Common myeloid progenitor, CD34-positive (primary cell): ENCODE measurements at regions not wholly inside any gene's neighbourhood (a gene's known extent, or its start where the extent isn't known, plus 50 kb on each side); places are given as distances from the start of the nearest gene placed in this dataset.

Experiments used
- CTCF ChIA-PET: fragments of 350-600 bp; sonication (Branson Sonifier 250); formaldehyde crosslinking; loops from one replicate; lab custom pipeline; 2021; ENCODE audit warnings: antibody characterized with exemption; lab: Charles Lee
- POLR2A ChIA-PET: fragments of 350-600 bp; sonication (Branson Sonifier 250); formaldehyde crosslinking; loops from one replicate; lab custom pipeline; 2021; ENCODE audit warnings: antibody characterized with exemption; lab: Charles Lee
- DNase-seq, 3 donors: peaks; one replicate each; pipeline versions ENCODE4 v3.0.0 to v3.0.0-alpha.2; 2013
- H3K27ac ChIP-seq, 2 experiments: 1 replicate in 1 of 2; 2 replicates in 1 of 2; pipeline ENCODE4 v1.7.0; 2013; ENCODE audit warnings: inconsistent platforms in 2 of 2, low read length in 2 of 2, mild to moderate bottlenecking in 2 of 2, low read depth in 1 of 2, moderate library complexity in 1 of 2; ENCODE audit not compliant: severe bottlenecking in 2 of 2, insufficient read depth in 1 of 2, poor library complexity in 1 of 2
- H3K27me3 ChIP-seq, 5 experiments: replicated peaks in 2 of 5; 1 replicate in 3 of 5; 2 replicates in 2 of 5; pipeline versions ENCODE4 v1.6.1 to v1.7.0; 2013; ENCODE audit warnings: low read length in 4 of 5, mild to moderate bottlenecking in 2 of 5, moderate library complexity in 2 of 5, inconsistent platforms in 1 of 5; ENCODE audit not compliant: insufficient read depth in 5 of 5, control insufficient read depth in 4 of 5
- H3K36me3 ChIP-seq, 4 experiments: 1 replicate in 2 of 4; 2 replicates in 2 of 4; pipeline versions ENCODE4 v1.6.1 to v1.7.0; 2013; ENCODE audit warnings: low read length in 3 of 4, control low read depth in 1 of 4, mild to moderate bottlenecking in 1 of 4; ENCODE audit not compliant: control insufficient read depth in 4 of 4, insufficient read depth in 4 of 4
- H3K4me1 ChIP-seq, 4 experiments: 1 replicate in 3 of 4; 2 replicates in 1 of 4; pipeline versions ENCODE4 v1.6.1 to v1.7.1; 2013; ENCODE audit warnings: low read length in 3 of 4, mild to moderate bottlenecking in 3 of 4, control low read depth in 1 of 4, inconsistent platforms in 1 of 4, moderate library complexity in 1 of 4; ENCODE audit not compliant: control insufficient read depth in 4 of 4, insufficient read depth in 4 of 4; ENCODE audit errors: control extremely low read depth in 1 of 4
- H3K4me3 ChIP-seq, 7 experiments: 1 replicate in 4 of 7; 2 replicates in 3 of 7; pipeline versions ENCODE4 v1.5.1 to v1.7.0; 2013; ENCODE audit warnings: mild to moderate bottlenecking in 7 of 7, low read length in 6 of 7, moderate library complexity in 6 of 7, inconsistent platforms in 2 of 7, low read depth in 2 of 7, control low read depth in 1 of 7; ENCODE audit not compliant: insufficient read depth in 4 of 7, control insufficient read depth in 1 of 7; ENCODE audit errors: extremely low read depth in 1 of 7
- H3K9me3 ChIP-seq, 5 experiments: 1 replicate in 4 of 5; 2 replicates in 1 of 5; pipeline versions ENCODE4 v1.6.1 to v1.7.1; 2013; ENCODE audit warnings: low read length in 4 of 5, mild to moderate bottlenecking in 2 of 5, inconsistent platforms in 1 of 5, low read depth in 1 of 5, moderate library complexity in 1 of 5; ENCODE audit not compliant: control insufficient read depth in 4 of 5, insufficient read depth in 2 of 5; ENCODE audit errors: control extremely low read depth in 1 of 5
- WGBS: methylation state at CpG from one replicate; pipeline ENCODE4 v1.1.5; 2013; ENCODE audit not compliant: insufficient coverage; 5-methylcytosine and 5-hydroxymethylcytosine counted together

DNA sequence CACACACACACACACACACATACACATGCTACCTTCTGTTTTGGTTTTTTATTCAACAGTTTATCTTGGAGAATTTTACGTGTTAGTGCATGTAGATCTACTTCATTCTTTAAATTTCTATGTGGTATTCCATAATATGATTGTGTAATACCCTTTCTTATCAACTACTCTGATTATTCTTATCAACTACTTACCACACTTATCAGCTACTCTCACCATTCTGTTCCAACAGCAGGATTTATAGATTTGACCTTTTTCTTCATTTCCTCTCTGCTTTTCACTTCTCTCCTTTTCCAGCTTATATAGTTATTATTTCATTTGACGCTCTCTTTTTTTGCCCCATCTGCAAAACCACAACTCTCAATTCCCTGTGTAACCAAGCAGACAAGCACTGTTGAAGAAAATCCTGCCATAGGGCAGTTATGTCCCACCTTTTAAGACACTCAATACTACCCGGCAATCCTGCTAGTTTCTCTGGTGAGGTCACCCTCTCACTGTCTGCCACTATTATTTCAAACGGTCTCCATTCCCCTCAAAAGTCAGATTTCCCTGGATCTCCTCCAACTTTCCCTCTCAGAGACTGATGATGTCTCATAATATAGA, 56.9 kb upstream of the SATB1 start:
- Histone ChIP-seq H3K27ac (no peak overlapping the region), H3K4me1 (peaks cover 0 to 6% (median 2%) of the 10 kb centered on the region in 4 experiments), H3K4me3 (no peak overlapping the region), H3K9me3 (peaks cover 0 to 17% (median 0%) of the 10 kb centered on the region in 5 experiments), H3K27me3 (no peaks in the 10 kb centered on the region), H3K36me3 (peaks cover 0 to 9% (median 1%) of the 10 kb centered on the region in 4 experiments)
- WGBS, result 55% methylated on average over 3 of the region's 4 CpGs
- DNase-seq, result peak in 2 of 3 donors; percentile 12 to 22
- CTCF ChIA-PET, result no interaction called here
- POLR2A ChIA-PET, result no interaction called here

DNA sequence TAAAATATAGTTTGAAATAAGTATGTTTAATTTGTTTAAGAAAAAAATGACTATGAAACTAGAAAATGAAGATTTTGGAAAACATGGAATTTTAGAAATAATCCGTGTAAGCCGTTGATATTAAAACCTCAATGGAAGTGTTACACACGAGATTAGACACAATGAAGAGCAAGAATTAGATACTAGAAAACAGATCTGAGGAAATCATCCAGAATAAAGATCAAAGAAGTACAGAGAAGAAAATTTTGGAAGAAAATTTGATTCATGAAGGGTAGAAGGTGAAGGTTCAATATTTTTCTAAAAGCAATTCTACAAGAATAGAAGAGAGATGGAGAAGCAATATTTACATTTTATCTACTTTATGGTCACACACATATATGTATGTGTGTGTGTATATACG, 52.5 kb upstream of the SATB1 start:
- Histone ChIP-seq H3K27me3 (no peaks in the 10 kb centered on the region), H3K27ac (no peak overlapping the region), H3K4me1 (peaks cover 0 to 6% (median 2%) of the 10 kb centered on the region in 4 experiments), H3K4me3 (no peak overlapping the region), H3K36me3 (peaks cover 0 to 9% (median 3%) of the 10 kb centered on the region in 4 experiments), H3K9me3 (peaks cover 0 to 1% (median 0%) of the 10 kb centered on the region in 5 experiments)
- no peak for DNase-seq
- ChIA-PET POLR2A (no interaction called here), CTCF (no interaction called here)
- 75% methylated on average over 2 of the region's 4 CpGs for whole genome bisulfite sequencing
